ENCODE measurements at regions not wholly inside any gene's neighbourhood (a gene's known extent, or its start where the extent isn't known, plus 50 kb on each side); places are given as distances from the start of the nearest gene placed in this dataset.

- no peak overlapping the region for H3K27ac ChIP-seq (ENCODE audit: insufficient read depth in 1 of 2, low read depth in 1 of 2, low read length in 2 of 2, poor library complexity in 1 of 2, severe bottlenecking in 2 of 2)
- ChIA-PET CTCF (no interaction called here), POLR2A (no interaction called here)
- H3K9me3 ChIP-seq (ENCODE audit: control extremely low read depth in 1 of 5, control insufficient read depth in 4 of 5, insufficient read depth in 2 of 5, low read depth in 1 of 5, low read length in 4 of 5): no peaks in the 10 kb centered on the region
- no peaks in the 10 kb centered on the region for H3K27me3 ChIP-seq (replicated peaks in 2 of 5; ENCODE audit: control insufficient read depth in 4 of 5, insufficient read depth in 5 of 5, low read length in 4 of 5)
- no peaks in the 10 kb centered on the region for H3K36me3 ChIP-seq (ENCODE audit: control insufficient read depth in 4 of 4, insufficient read depth in 4 of 4, low read length in 3 of 4)
- no peak overlapping the region for H3K4me3 ChIP-seq (ENCODE audit: control insufficient read depth in 1 of 7, extremely low read depth in 1 of 7, insufficient read depth in 4 of 7, low read depth in 2 of 7, low read length in 6 of 7)
- no peaks in the 10 kb centered on the region for H3K4me1 ChIP-seq (ENCODE audit: control extremely low read depth in 1 of 4, control insufficient read depth in 4 of 4, insufficient read depth in 4 of 4, low read length in 3 of 4)
- DNase-seq: no peak
- no CpG with 5 or more reads among the region's 2 CpGs for WGBS (ENCODE audit: insufficient coverage)
Measured at GRCh38 chr14:86404425-86404824, 874.5 kb downstream of the FLRT2 start.

- WGBS (ENCODE audit: insufficient coverage): no CpG with 5 or more reads among the region's 1 CpG
- Histone ChIP-seq H3K27ac (ENCODE audit: insufficient read depth in 1 of 2, low read depth in 1 of 2, low read length in 2 of 2, poor library complexity in 1 of 2, severe bottlenecking in 2 of 2) (no peak overlapping the region), H3K27me3 (replicated peaks in 2 of 5; ENCODE audit: control insufficient read depth in 4 of 5, insufficient read depth in 5 of 5, low read length in 4 of 5) (no peaks in the 10 kb centered on the region), H3K9me3 (ENCODE audit: control extremely low read depth in 1 of 5, control insufficient read depth in 4 of 5, insufficient read depth in 2 of 5, low read depth in 1 of 5, low read length in 4 of 5) (no peaks in the 10 kb centered on the region), H3K36me3 (ENCODE audit: control insufficient read depth in 4 of 4, insufficient read depth in 4 of 4, low read length in 3 of 4) (no peaks in the 10 kb centered on the region), H3K4me1 (ENCODE audit: control extremely low read depth in 1 of 4, control insufficient read depth in 4 of 4, insufficient read depth in 4 of 4, low read length in 3 of 4) (no peaks in the 10 kb centered on the region), H3K4me3 (ENCODE audit: control insufficient read depth in 1 of 7, extremely low read depth in 1 of 7, insufficient read depth in 4 of 7, low read depth in 2 of 7, low read length in 6 of 7) (no peak overlapping the region)
- ChIA-PET CTCF (no interaction called here), POLR2A (no interaction called here)
- DNase-seq: no peak
Measured at GRCh38 chr14:86402545-86402944, 872.6 kb downstream of the FLRT2 start.

GRCh38 chr14:86391085-86391484 lies 861.1 kb downstream of the FLRT2 start:
- Histone ChIP-seq H3K27me3 (replicated peaks in 2 of 5; ENCODE audit: control insufficient read depth in 4 of 5, insufficient read depth in 5 of 5, low read length in 4 of 5) (no peaks in the 10 kb centered on the region), H3K27ac (ENCODE audit: insufficient read depth in 1 of 2, low read depth in 1 of 2, low read length in 2 of 2, poor library complexity in 1 of 2, severe bottlenecking in 2 of 2) (no peak overlapping the region), H3K4me1 (ENCODE audit: control extremely low read depth in 1 of 4, control insufficient read depth in 4 of 4, insufficient read depth in 4 of 4, low read length in 3 of 4) (no peaks in the 10 kb centered on the region), H3K9me3 (ENCODE audit: control extremely low read depth in 1 of 5, control insufficient read depth in 4 of 5, insufficient read depth in 2 of 5, low read depth in 1 of 5, low read length in 4 of 5) (peaks cover 2 to 14% (median 8%) of the 10 kb centered on the region in 5 experiments), H3K36me3 (ENCODE audit: control insufficient read depth in 4 of 4, insufficient read depth in 4 of 4, low read length in 3 of 4) (no peaks in the 10 kb centered on the region), H3K4me3 (ENCODE audit: control insufficient read depth in 1 of 7, extremely low read depth in 1 of 7, insufficient read depth in 4 of 7, low read depth in 2 of 7, low read length in 6 of 7) (no peak overlapping the region)
- 97% methylated on average over 5 of the region's 6 CpGs for WGBS (ENCODE audit: insufficient coverage)
- DNase-seq: no peak
- POLR2A ChIA-PET: no interaction called here
- CTCF ChIA-PET: no interaction called here

GRCh38 chr14:86388216-86388615 lies 858.3 kb downstream of the FLRT2 start:
- ChIA-PET POLR2A (no interaction called here), CTCF (no interaction called here)
- WGBS (ENCODE audit: insufficient coverage): 100% methylated on average over 3 of the region's 3 CpGs
- Histone ChIP-seq H3K4me3 (ENCODE audit: control insufficient read depth in 1 of 7, extremely low read depth in 1 of 7, insufficient read depth in 4 of 7, low read depth in 2 of 7, low read length in 6 of 7) (no peak overlapping the region), H3K27ac (ENCODE audit: insufficient read depth in 1 of 2, low read depth in 1 of 2, low read length in 2 of 2, poor library complexity in 1 of 2, severe bottlenecking in 2 of 2) (no peak overlapping the region), H3K4me1 (ENCODE audit: control extremely low read depth in 1 of 4, control insufficient read depth in 4 of 4, insufficient read depth in 4 of 4, low read length in 3 of 4) (no peaks in the 10 kb centered on the region), H3K36me3 (ENCODE audit: control insufficient read depth in 4 of 4, insufficient read depth in 4 of 4, low read length in 3 of 4) (no peaks in the 10 kb centered on the region), H3K9me3 (ENCODE audit: control extremely low read depth in 1 of 5, control insufficient read depth in 4 of 5, insufficient read depth in 2 of 5, low read depth in 1 of 5, low read length in 4 of 5) (peaks cover 2 to 14% (median 8%) of the 10 kb centered on the region in 5 experiments), H3K27me3 (replicated peaks in 2 of 5; ENCODE audit: control insufficient read depth in 4 of 5, insufficient read depth in 5 of 5, low read length in 4 of 5) (no peaks in the 10 kb centered on the region)
- DNase-seq: no peak

GRCh38 chr14:86373886-86374285 lies 843.9 kb downstream of the FLRT2 start:
- Histone ChIP-seq H3K36me3 (ENCODE audit: control insufficient read depth in 4 of 4, insufficient read depth in 4 of 4, low read length in 3 of 4) (no peaks in the 10 kb centered on the region), H3K4me1 (ENCODE audit: control extremely low read depth in 1 of 4, control insufficient read depth in 4 of 4, insufficient read depth in 4 of 4, low read length in 3 of 4) (no peaks in the 10 kb centered on the region), H3K27me3 (replicated peaks in 2 of 5; ENCODE audit: control insufficient read depth in 4 of 5, insufficient read depth in 5 of 5, low read length in 4 of 5) (no peaks in the 10 kb centered on the region), H3K4me3 (ENCODE audit: control insufficient read depth in 1 of 7, extremely low read depth in 1 of 7, insufficient read depth in 4 of 7, low read depth in 2 of 7, low read length in 6 of 7) (no peak overlapping the region), H3K9me3 (ENCODE audit: control extremely low read depth in 1 of 5, control insufficient read depth in 4 of 5, insufficient read depth in 2 of 5, low read depth in 1 of 5, low read length in 4 of 5) (peaks cover 0 to 12% (median 6%) of the 10 kb centered on the region in 5 experiments), H3K27ac (ENCODE audit: insufficient read depth in 1 of 2, low read depth in 1 of 2, low read length in 2 of 2, poor library complexity in 1 of 2, severe bottlenecking in 2 of 2) (no peak overlapping the region)
- WGBS (ENCODE audit: insufficient coverage): 100% methylated on average over 1 of the region's 1 CpG
- CTCF ChIA-PET: no interaction called here
- POLR2A ChIA-PET: no interaction called here
- no peak for DNase-seq

- Histone ChIP-seq H3K9me3 (ENCODE audit: control extremely low read depth in 1 of 5, control insufficient read depth in 4 of 5, insufficient read depth in 2 of 5, low read depth in 1 of 5, low read length in 4 of 5) (peaks cover 0 to 12% (median 6%) of the 10 kb centered on the region in 5 experiments), H3K4me3 (ENCODE audit: control insufficient read depth in 1 of 7, extremely low read depth in 1 of 7, insufficient read depth in 4 of 7, low read depth in 2 of 7, low read length in 6 of 7) (no peak overlapping the region), H3K36me3 (ENCODE audit: control insufficient read depth in 4 of 4, insufficient read depth in 4 of 4, low read length in 3 of 4) (no peaks in the 10 kb centered on the region), H3K4me1 (ENCODE audit: control extremely low read depth in 1 of 4, control insufficient read depth in 4 of 4, insufficient read depth in 4 of 4, low read length in 3 of 4) (no peaks in the 10 kb centered on the region), H3K27ac (ENCODE audit: insufficient read depth in 1 of 2, low read depth in 1 of 2, low read length in 2 of 2, poor library complexity in 1 of 2, severe bottlenecking in 2 of 2) (no peak overlapping the region), H3K27me3 (replicated peaks in 2 of 5; ENCODE audit: control insufficient read depth in 4 of 5, insufficient read depth in 5 of 5, low read length in 4 of 5) (no peaks in the 10 kb centered on the region)
- ChIA-PET CTCF (no interaction called here), POLR2A (no interaction called here)
- no CpG with 5 or more reads among the region's 1 CpG for WGBS (ENCODE audit: insufficient coverage)
- DNase-seq: no peak
Measured at GRCh38 chr14:86372402-86372801, 842.5 kb downstream of the FLRT2 start.

- no peaks in the 10 kb centered on the region for H3K27me3 ChIP-seq (replicated peaks in 2 of 5; ENCODE audit: control insufficient read depth in 4 of 5, insufficient read depth in 5 of 5, low read length in 4 of 5)
- no peak overlapping the region for H3K27ac ChIP-seq (ENCODE audit: insufficient read depth in 1 of 2, low read depth in 1 of 2, low read length in 2 of 2, poor library complexity in 1 of 2, severe bottlenecking in 2 of 2)
- no peaks in the 10 kb centered on the region for H3K4me1 ChIP-seq (ENCODE audit: control extremely low read depth in 1 of 4, control insufficient read depth in 4 of 4, insufficient read depth in 4 of 4, low read length in 3 of 4)
- ChIA-PET POLR2A (no interaction called here), CTCF (no interaction called here)
- 94% methylated on average over 2 of the region's 4 CpGs for WGBS (ENCODE audit: insufficient coverage)
- H3K9me3 ChIP-seq (ENCODE audit: control extremely low read depth in 1 of 5, control insufficient read depth in 4 of 5, insufficient read depth in 2 of 5, low read depth in 1 of 5, low read length in 4 of 5): peaks cover 0 to 8% (median 1%) of the 10 kb centered on the region in 5 experiments
- no peak overlapping the region for H3K4me3 ChIP-seq (ENCODE audit: control insufficient read depth in 1 of 7, extremely low read depth in 1 of 7, insufficient read depth in 4 of 7, low read depth in 2 of 7, low read length in 6 of 7)
- H3K36me3 ChIP-seq (ENCODE audit: control insufficient read depth in 4 of 4, insufficient read depth in 4 of 4, low read length in 3 of 4): no peaks in the 10 kb centered on the region
- no peak for DNase-seq
Measured at GRCh38 chr14:86364634-86365033, 834.7 kb downstream of the FLRT2 start.

All from common myeloid progenitor, CD34-positive (primary cell).